GM21723 (cell line): ENCODE measurements at regions not wholly inside any gene's neighbourhood (a gene's known extent, or its start where the extent isn't known, plus 50 kb on each side); places are given as distances from the start of the nearest gene placed in this dataset.

Experiments
- ATAC-seq: cut with Tn5 transposase; IDR thresholded peaks from one replicate; pipeline ENCODE4 v1.9.1; 2021; ENCODE audit warnings: mild to moderate bottlenecking, moderate library complexity; ENCODE audit not compliant: unreplicated experiment

DNA sequence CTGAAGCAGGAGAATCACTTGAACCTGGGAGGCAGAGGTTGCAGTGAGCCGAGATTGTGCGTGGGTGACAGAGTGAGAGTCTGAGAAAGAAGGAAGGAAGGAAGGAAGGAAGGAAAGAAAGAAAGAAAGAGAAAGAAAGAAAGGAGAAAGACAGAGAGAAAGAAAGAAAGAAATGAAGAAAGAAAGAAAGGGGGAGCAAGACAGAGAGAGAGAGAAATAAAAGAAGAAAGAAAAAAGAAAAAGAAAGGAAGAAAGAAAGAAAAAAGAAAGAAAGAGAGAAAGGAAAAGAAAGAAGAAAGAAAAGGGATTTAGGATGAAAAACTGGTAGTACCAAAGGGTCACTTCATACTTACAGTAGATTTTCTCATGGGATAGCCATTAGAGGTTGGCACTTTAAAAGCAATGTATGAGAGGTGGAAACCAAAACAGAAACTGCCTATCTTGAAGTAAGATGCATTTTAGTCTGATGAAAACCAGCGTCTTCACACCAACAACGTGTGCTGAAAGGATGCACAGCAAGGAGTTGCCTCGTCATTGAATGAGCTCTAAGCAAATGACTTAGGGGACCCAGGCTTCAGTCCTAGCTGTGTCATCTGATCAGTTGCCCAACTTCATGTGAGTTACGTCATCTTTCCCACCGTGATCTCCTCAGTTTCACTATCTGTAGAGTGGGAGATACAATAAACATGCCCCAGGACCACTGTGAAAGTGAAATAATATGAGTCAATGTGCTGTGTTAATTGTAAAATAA lies 133.9 kb upstream of the NEDD9 start:
- peak; percentile 70 for ATAC-seq

DNA sequence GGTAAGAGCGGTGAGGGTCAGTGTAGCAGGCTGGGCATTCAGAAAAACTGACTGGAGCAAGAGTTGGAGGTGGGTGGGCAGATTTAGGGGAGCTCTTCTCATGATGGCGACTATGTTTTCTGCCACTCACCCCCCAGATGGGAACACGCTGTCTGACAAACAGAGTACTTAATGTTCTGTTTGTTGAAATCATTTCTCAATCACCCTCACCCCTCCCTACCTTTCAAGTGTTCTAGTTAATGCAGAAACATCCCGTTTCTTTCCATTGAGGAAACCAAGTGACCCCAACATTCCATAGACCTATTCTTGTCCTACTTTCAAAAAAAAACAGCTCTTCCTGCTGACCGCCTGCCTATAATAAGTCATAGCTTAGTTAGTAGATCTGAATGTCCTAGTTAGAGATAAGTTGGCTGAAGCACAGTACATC lies 132.5 kb upstream of the NEDD9 start:
- no peak for ATAC-seq

DNA sequence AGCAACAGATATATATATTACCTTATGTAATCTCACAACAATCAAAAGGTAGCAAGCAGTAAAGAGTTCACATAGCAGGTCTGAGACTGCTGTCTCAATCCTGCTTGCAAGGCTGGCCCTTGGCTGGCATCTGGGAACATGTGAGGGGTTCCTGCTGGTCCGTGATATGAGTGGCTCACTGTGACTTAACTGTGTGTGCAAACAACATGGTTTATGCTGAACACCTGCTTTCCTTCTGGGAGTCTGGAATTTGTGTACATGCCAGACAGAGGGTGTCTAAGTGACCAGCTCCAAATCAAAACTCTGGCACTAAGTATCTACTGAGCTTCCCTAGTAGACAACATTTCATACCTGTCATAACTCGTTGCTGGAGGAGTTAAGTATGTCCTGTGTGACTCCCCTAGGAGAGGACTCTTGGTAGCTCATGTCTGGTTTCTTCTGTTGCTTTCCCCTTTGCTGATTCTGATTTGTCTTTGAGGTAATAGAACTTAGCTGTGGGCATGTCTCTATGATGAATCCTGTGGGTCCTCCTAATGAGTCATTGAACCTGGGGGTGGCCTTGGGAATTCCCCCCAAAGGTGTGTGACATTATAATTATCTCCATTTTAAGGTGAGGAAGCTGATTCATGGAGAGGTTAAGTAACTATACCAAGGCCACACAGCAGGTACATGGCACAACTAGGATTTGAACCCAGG lies 131.6 kb upstream of the NEDD9 start:
- ATAC-seq, result no peak

DNA sequence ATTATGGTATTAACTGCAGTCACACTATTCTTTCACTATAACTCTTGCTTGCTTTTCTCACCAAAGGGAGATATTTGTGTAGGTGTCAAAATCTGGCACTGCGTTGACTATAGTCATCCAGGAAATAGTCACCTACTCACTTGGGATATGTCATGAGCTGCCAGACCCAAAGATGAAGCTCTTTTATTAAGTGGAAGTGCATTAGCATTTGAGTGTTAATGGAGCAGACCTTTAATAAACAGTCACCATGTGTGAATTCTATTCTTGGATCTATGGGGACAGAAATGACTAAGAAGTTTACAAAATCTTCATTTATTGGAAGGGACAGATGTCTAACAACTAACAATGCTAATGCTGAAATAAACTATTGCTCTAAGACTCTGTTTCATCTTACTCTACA lies 130.1 kb upstream of the NEDD9 start:
- no peak for ATAC-seq

DNA sequence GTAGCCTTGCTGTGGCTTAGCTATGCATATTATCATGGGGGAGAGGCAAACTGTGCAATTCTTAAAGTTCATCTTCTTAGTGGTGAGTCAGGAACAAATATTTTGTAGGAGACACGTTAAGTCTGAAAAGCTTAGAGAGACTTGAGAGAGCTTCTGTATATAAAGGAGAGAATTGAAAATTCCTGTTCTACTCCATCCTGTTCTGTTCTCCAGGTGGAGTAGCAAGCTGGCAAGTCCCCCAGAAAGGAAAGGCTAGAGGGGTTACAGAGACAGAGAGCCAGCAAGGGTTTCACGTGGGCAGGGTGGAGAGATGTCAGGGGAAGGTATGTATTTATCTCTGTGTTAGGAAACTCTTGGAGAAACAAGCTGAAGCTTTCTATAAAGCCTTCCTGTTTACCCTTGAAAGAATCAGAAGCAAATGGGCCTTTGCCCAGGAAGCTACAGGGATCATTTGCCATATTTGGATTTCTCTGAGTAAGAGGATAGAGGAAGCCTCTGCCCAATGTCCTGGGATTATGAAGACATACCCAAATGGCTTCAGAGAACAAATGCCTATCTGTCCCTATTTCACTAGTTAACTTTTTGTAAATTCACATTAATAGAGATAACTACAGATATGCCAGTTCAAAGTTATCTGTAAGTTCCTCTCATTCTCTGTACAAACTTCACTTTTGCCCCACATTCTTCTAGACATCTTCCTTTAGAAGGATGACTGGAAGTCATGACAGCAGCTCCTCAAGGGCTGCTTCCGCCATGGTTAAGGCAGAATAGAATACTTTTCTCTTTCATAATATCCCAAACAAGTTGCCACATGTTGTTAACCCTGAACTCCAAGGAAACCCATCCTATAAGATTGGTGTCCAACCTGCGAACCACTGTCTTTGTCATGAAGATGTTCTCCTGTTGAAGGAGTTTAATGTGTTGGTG lies 126.7 kb upstream of the NEDD9 start:
- ATAC-seq, result no peak

DNA sequence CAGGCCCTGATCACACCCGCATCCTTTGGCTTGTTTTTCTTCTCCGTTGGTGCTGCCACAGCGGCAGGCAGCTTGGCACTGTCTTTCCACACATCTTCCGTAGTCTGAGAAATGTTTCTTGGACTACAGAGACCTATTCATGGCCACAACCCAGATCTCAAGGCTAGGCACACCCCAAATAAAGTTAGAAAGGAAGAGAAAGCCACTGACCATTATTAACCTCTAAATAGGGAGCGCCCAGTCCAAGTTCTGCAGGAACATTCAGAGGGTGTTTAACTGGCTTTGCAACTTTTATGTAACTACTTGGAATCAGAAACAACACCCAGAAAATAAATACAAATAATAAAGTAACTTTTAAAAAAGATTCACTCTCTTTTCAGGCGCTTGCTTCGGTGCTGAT lies 124.8 kb upstream of the NEDD9 start:
- ATAC-seq, result no peak

DNA sequence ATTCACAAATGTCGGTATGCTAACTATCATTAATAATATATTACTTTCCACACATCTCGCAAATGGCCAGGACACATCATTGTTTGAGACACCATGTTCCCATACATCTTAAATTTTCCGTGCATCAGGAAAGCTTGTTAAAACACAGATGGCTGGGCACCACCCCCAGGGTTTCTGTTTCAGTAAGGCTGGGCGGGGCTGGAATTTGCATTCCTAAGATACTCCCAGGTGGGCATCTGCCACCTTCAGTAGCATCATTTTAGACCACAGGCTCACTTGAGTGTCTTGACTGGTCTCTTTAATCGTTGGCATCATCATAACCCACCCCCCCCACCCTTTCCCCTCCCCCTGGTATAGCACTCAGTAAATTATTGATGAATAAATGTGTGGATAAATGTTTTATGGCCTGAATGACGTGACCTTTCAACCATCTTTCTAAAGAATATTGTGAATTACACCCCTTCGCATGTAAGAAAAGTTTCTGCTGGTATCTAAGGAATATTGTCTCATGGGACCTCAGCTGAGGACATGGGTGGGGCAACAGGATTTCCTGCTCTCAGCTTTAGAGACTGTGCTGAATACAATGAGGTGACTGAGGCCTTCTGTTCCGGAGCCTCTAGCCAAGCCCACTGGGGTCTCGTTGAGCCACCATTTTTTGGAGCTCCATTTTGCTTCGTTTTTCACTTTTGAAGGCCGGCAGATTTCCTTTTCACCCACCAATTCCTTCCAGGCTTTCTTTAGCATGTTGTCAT lies 124.1 kb upstream of the NEDD9 start:
- ATAC-seq, result no peak

DNA sequence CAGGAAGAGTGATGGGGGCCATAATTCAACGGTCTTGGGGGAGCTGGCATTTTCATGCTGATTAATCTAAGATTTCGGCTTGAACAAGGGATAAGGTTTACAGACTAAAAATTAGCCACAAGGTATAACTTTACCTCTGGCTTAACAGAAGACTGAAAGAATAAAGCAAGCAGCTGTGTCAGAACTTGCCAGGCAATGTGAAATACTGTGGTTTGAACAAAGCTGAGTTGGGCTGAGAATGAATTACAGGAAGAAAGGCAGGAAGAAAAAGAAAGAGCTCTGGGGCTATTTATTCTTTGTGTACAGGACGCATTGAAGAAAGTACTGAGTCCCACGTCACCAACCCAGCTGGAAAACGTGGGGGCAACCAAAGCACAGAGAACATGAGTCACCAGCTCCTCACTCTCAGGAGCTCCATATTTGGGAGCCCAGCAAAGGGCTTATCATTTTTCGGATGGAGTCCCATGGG lies 121.5 kb upstream of the NEDD9 start:
- ATAC-seq, result peak; percentile 65

DNA sequence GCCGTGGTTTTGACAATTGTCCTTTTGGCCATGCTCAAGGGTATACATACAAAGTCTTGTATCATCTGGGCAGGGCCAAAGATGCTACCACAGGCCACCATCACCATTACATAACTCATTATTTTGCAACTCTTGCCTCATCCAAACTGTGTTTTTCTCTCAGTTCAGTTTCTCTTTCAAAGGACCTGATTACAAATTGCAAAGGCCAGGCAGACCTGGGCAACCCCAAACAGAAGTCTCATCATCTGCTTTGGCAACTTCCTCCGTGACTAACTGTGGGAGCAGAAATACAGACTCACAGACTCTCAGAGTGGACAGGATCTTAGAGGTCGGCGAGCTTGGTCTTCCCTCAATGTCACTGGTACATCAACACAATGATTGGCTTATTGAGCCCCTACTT lies 117.8 kb upstream of the NEDD9 start:
- no peak for ATAC-seq

DNA sequence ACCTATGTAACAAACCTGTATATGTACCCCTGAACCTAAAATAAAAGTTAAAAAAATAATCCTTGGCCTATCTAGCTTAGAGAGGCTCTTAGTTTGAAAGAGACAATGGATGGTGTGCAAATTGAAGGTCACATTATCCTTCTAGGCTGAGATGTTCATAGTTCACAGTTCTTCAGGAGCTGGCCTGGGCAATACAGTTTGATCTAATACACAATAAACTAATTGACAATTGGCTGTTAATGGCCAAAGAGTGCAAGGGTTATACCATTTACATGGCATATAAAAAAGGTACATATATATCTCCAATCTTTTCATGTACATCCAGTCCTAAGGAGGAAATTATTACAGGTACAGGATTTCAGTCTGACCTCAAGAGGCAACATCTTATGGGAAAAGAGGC lies 117.4 kb upstream of the NEDD9 start:
- ATAC-seq, result no peak

DNA sequence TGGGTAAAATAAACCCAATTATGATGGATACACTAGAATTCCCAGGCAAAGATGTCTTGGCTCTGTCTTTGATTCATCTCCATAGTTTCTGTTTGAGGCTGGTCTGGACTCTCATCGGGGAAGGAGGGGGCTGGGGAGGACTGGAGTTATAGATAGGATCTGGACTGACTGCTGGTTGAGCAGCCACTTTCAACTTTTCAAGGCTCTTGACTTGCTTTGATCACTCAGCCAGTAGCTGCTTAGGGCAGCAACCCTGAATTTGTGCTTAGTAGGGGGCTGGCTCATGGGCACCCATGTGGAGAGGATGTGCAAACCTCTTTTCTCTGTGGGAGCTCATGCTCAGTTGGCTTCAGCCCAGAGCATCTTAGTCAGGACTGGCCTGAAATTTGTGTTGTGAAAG lies 114.0 kb upstream of the NEDD9 start:
- peak; percentile 46 for ATAC-seq

DNA sequence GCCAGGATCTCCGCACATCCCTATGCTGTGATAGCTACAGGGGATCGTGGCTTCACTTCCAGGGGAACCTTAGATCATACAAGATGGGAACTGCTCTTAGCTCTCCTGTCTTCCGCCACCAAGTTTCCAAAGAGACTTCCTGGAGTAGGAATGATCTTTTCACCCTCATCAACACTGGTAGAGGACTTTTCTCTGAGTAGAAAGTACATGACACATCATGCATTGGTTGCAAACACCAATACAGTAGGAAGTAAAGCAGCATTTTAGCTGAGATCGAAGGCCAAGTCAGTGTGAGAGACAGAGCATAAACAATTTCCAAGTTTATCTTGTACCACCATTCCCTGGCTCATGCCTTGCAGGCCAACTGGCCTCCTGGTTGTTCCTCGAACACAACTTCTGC lies 113.1 kb upstream of the NEDD9 start:
- ATAC-seq, result no peak

DNA sequence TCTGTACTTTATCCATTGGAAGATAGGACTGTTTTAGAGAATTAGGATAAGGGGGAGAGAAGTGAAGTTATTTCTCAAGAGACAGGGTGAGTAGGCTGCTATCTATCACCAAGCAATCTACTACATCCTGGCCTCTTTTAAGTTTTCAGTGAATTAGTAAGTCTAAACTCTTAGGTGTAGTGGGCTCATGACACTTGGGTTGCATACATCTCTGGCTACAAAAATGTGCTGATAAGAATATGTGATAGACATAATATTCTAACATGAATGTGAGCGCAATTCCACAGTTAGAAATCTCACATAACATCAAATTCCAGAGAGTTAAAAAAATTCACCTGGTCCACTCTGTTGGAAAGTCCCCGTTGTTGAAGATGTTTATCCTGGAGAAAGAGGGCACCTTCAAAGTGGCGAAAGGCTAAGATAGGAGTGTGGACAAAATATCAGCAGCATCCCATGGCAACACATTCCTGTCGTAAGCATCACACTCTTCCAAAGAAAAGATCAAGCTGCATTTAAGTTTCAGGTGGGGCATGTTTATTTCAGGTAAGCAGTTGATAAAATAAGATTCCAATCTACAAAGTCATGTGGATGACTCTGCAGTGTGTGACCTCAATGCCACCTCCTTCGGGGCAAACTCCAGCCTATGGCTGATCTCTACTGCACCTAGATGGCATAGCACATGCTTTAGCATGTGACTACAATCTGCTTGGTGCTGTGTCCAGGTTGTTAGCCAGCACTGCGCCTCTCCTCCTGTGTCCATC lies 111.7 kb upstream of the NEDD9 start:
- no peak for ATAC-seq

DNA sequence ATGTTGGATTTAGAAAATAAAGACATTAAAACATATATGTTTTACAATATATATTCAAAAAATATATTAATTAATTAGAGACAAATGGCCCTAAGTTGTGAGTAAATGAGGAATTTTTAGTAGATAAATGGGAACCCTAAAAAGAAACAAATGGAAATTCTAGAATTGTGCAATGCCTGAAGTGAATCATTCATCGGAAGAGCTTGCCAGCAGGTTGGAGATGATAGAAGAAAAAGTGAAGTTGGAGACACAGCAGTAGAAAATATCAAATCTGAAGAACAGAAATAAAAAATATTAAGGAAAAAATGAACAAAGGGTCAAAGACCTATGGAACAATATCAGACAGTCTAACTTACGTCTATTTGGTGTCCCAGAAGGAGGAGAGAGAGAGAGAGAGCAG lies 109.4 kb upstream of the NEDD9 start:
- ATAC-seq, result no peak

DNA sequence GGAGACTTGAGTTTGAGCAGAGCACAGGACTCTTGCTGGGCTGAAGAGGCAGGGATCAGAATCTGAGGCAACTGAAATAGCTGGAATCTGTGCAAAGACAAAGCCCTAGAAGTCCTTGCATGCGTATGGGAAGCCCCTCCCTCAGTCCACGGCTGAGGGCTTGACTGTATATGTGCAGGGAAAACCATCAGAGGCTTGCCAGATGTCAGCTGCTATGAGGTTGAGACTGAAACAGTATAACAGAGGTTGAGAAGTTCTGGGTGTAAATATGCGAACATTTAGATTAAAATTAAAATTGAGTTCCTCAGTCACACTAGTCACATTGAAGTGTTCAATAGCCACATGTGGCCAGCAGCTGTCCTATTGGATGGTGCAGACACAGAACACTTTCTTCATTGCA lies 108.8 kb upstream of the NEDD9 start:
- ATAC-seq, result no peak

DNA sequence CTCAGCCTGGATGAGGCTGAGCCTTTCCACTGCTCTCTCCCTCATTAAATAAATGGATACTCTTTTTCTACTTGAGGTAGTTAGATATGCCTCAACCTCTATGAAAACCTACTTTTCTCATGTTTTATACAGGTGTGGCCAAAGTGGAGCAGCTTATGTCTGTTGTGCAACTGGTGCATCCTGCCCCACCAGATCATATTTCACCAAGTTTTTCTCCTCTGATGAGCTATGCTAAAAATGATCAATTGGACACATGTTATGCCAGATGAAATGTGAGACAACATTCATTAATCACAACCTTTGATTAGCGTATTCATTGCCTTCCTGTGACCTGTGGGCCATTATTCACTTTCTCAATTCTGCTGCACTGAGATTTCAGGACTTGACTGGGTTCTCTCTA lies 106.9 kb upstream of the NEDD9 start:
- no peak for ATAC-seq

DNA sequence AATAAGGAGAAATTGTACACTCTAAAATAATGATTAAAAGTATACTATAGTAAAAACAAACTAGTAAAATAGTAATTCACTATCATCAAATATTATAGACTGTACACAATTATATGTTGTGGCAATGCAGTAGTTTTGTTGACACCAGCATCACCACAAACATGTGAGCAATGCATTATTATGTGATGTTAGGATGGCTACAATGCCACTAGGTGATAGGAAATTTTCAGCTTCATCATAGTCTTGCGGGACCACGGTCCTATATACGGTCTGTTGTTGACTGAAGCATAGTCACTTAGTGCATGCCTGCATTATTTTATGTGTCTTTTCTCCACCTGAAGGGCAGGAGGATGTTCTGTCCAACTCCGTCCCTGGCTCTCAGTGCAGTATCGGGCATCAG lies 104.8 kb upstream of the NEDD9 start:
- no peak for ATAC-seq

DNA sequence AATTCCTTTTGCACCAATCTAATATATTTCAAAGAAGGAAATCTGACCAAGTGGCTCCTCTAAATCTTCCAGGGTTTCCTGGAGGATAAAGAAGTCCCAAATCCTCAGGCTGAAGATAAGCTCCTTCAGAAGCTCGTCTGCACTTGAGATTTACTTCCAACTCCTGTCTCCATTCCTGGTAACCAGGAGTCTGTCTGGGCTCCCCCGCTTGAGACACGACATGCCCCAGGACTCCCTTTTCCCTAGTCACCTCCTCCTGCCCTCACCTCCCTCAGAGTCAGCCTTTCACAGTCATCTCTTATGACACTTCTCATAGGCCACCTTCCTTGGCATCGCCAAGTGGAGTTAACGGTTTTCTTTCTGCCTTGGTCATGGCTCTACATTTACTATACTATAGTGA lies 103.4 kb upstream of the NEDD9 start:
- no peak for ATAC-seq

DNA sequence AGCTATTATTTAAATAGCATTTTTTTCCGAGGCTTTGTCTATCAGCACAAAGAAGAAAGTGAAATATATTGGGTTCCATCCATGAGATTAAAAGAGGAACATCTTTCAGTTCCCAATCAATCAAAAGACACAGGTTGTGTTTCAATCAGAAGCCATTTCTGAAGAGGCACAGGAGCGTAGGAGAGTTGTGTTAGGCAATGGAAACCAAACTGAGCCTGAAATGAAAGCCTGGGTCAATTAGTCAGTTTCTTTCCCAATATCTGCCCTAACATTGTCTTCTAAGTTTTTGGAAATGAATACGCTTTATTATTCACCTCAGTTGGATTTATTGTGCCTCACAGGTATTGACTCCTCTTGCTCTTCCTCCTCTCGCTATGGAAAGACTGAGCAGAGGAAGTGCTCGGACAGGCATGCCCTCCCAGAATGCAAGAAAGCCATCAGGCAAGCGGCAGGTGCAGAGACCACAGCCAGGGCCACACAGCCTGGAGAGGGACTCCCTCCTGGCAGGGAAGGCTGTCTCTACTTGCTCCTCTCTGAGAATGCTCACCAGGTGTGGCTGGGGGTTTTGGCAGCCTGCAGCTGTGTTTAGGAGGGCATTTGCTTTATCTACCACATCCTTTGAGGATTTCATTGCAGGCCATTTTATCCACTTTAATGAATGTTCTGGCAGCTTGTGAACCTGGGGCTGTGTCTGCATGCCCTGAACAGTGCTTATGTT lies 100.8 kb upstream of the NEDD9 start:
- ATAC-seq, result peak; percentile 86
